Parathyroid adenoma (tissue), 2 donors: ENCODE measurements at regions not wholly inside any gene's neighbourhood (a gene's known extent, or its start where the extent isn't known, plus 50 kb on each side); places are given as distances from the start of the nearest gene placed in this dataset.

Source experiments
- H2AFZ ChIP-seq: fragments of 300-600 bp; sonication (generic); one replicate; pipeline ENCODE4 v1.7.0; 2017; ENCODE audit warnings: antibody characterized with exemption, mild to moderate bottlenecking
- H3K27ac ChIP-seq: fragments of 300-600 bp; sonication (generic); one replicate; pipeline ENCODE4 v1.7.0; 2017
- H3K27me3 ChIP-seq: fragments of 300-600 bp; sonication (generic); one replicate; pipeline ENCODE4 v1.7.0; 2017; ENCODE audit warnings: low read length; ENCODE audit not compliant: control insufficient read depth, insufficient read depth
- H3K36me3 ChIP-seq: fragments of 300-600 bp; sonication (generic); one replicate; pipeline ENCODE4 v1.7.0; 2017; ENCODE audit warnings: low read length; ENCODE audit not compliant: control insufficient read depth, insufficient read depth
- H3K4me1 ChIP-seq: fragments of 300-600 bp; sonication (generic); one replicate; pipeline ENCODE4 v1.7.0; 2017; ENCODE audit warnings: control low read depth
- H3K4me2 ChIP-seq: fragments of 300-600 bp; sonication (generic); one replicate; pipeline ENCODE4 v1.7.0; 2017; ENCODE audit warnings: low read length
- H3K4me3 ChIP-seq: fragments of 300-600 bp; sonication (generic); one replicate; pipeline ENCODE4 v1.7.0; 2017; ENCODE audit warnings: low read depth, low read length
- H3K79me2 ChIP-seq: fragments of 300-600 bp; sonication (generic); one replicate; pipeline ENCODE4 v1.7.0; 2017; ENCODE audit warnings: control low read depth
- H3K9ac ChIP-seq: fragments of 300-600 bp; sonication (generic); one replicate; pipeline ENCODE4 v1.7.0; 2017; ENCODE audit warnings: mild to moderate bottlenecking
- H3K9me3 ChIP-seq: fragments of 300-600 bp; sonication (generic); one replicate; pipeline ENCODE4 v1.7.0; 2017; ENCODE audit warnings: low read length; ENCODE audit not compliant: control insufficient read depth
- TF ChIP-seq, protein P1 (sequence below): fragments of 300-600 bp; sonication (generic); IDR thresholded peaks from one replicate; pipeline ENCODE4 v1.7.0; 2017; ENCODE audit warnings: antibody characterized with exemption, mild to moderate bottlenecking
- donor health status: primary hyperparathyroidism.

DNA sequence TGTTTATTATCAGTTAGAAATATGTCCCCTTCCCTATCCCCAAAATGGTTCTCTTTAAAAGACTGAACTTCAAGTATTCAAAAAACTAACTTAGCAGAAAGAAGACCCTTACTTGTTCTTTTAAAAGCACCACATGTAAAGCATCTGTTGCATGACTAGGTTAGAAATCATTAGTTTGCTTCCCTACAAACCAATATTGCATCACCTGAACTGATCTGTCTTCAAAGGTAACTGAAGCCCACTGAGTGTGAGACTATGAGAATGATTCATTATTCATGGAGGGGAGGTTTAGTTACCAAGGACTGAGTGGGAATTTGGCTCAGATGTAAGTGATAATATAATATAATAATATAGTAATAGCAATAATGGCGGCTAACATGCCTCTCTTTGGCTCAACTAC, 231.7 kb downstream of the SPRY1 start:
- Histone ChIP-seq H2AFZ (no peak overlapping the region), H3K9ac (no peak overlapping the region), H3K9me3 (no peaks in the 10 kb centered on the region), H3K27me3 (no peaks in the 10 kb centered on the region), H3K4me1 (no peaks in the 10 kb centered on the region), H3K4me2 (no peak overlapping the region), H3K36me3 (no peaks in the 10 kb centered on the region), H3K79me2 (no peaks in the 10 kb centered on the region), H3K27ac (no peak overlapping the region), H3K4me3 (no peak overlapping the region)
- TF ChIP-seq, protein P1, sequence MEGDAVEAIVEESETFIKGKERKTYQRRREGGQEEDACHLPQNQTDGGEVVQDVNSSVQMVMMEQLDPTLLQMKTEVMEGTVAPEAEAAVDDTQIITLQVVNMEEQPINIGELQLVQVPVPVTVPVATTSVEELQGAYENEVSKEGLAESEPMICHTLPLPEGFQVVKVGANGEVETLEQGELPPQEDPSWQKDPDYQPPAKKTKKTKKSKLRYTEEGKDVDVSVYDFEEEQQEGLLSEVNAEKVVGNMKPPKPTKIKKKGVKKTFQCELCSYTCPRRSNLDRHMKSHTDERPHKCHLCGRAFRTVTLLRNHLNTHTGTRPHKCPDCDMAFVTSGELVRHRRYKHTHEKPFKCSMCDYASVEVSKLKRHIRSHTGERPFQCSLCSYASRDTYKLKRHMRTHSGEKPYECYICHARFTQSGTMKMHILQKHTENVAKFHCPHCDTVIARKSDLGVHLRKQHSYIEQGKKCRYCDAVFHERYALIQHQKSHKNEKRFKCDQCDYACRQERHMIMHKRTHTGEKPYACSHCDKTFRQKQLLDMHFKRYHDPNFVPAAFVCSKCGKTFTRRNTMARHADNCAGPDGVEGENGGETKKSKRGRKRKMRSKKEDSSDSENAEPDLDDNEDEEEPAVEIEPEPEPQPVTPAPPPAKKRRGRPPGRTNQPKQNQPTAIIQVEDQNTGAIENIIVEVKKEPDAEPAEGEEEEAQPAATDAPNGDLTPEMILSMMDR, result no peak

DNA sequence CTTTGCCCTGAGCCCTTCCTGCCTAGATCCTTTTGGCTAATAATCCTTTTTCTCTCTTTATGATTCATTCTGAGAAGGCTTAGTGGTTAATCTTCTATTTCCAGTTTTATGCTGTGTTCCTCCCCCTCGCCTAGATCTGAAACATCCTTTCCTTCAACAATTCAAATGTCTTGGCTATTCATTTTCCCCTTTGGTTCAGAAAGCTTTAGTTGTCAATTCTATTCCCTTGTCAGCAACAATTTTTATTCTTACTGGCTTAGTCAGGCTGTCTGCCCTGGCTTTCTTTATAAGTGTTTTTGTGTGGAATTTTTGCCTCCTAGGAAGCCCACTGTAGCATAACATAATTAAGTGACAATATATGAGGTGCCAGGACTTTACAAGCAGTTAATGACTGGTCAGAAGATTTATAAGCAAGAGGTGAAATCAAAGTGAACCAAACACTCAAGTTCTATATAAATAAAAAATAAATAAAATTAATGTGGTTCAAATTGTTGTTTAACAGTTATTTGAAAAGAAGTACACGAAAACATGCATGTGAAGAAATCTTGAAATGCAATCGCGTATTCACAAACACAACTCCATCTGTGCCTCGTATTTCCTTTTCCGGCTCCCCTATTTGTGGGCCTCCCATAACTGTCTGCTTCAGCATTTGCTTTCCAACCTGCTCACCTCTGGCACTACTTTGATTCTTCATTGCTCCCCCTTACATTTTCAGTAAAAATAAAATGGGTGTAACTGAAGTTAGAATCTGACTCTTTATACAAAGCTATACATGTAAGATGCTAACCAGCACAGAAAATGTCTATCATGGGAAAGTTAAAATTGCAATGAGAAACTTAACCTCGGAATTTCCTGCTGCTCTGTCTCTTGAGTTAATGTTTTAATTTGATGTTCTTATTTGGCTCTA, 235.4 kb downstream of the SPRY1 start:
- Histone ChIP-seq H3K36me3 (no peaks in the 10 kb centered on the region), H3K27me3 (no peaks in the 10 kb centered on the region), H3K9ac (no peak overlapping the region), H3K9me3 (no peaks in the 10 kb centered on the region), H3K4me2 (no peak overlapping the region), H3K27ac (no peak overlapping the region), H3K4me3 (no peak overlapping the region), H2AFZ (no peak overlapping the region), H3K79me2 (no peaks in the 10 kb centered on the region), H3K4me1 (no peaks in the 10 kb centered on the region)
- TF ChIP-seq, protein P1, result no peak

DNA sequence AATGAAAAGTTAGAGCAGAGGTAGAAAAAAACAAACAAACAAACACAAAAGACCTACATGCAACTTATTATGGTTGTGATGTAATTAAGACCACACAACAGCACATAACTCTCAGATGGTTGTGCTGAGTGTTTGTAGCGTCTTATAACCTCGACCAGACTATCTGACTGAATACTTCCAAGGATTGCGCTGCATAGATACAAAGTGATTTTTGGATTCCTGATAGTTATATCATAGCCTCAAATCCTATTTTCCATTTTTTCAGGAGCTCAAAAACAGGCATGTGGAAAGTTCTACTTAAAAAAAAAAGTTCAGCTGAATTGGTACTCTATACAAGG, 236.1 kb downstream of the SPRY1 start:
- TF ChIP-seq, protein P1, result no peak
- H2AFZ ChIP-seq, result no peak overlapping the region

DNA sequence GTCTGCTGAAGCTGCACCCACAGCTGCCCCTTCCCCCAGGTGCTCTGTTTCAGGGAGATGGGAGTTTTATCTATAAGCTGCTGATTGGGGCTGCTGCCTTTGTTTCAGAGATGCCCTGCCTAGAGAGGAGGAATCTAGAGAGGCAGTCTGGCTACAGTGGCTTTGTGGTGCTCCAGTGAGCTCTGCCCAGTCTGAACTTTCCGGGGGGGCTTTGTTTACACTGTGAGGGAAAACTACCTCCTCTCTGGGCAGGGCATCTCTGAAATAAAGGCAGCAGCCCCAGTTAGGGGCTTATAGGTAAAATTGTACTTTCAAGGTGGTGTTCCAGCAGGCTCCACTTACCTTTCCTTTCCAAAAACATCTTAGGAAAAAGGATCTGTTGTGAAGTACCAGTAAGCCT, 242.2 kb downstream of the SPRY1 start:
- Histone ChIP-seq H3K9ac (no peak overlapping the region), H3K4me2 (no peak overlapping the region), H3K4me3 (no peak overlapping the region), H2AFZ (no peak overlapping the region), H3K27me3 (no peaks in the 10 kb centered on the region), H3K4me1 (no peaks in the 10 kb centered on the region), H3K9me3 (no peaks in the 10 kb centered on the region), H3K36me3 (no peaks in the 10 kb centered on the region), H3K79me2 (no peaks in the 10 kb centered on the region), H3K27ac (no peak overlapping the region)
- TF ChIP-seq, protein P1, result no peak

More for the DNA sequence above, 236.1 kb downstream of the SPRY1 start:
- Histone ChIP-seq H3K27ac (no peak overlapping the region), H3K4me2 (no peak overlapping the region), H3K9me3 (no peaks in the 10 kb centered on the region), H3K36me3 (no peaks in the 10 kb centered on the region), H3K9ac (no peak overlapping the region), H3K27me3 (no peaks in the 10 kb centered on the region), H3K79me2 (no peaks in the 10 kb centered on the region), H3K4me3 (no peak overlapping the region), H3K4me1 (no peaks in the 10 kb centered on the region)

DNA sequence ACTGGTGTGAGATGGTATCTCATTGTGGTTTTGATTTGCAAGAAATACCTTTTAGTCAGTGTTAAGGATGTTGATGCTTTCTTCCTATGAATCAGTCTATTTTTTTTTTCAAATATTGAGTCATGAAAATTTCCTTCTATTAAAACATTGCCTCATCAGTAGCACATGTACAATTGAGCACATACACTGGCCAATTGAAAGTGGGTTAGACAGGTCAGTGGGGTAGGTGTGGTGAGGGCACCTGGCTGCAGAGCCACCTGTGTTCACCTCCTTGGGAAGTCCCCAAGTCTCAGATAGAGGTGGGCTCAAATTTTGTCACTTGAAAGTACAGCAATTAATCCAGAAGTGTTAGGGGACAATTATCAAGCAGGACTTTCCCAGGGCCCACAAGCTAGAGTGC, 243.7 kb downstream of the SPRY1 start:
- H3K27ac ChIP-seq, result no peak overlapping the region
- H3K27me3 ChIP-seq, result no peaks in the 10 kb centered on the region
- no peak overlapping the region for H3K4me3 ChIP-seq
- H3K9ac ChIP-seq, result no peak overlapping the region
- no peaks in the 10 kb centered on the region for H3K9me3 ChIP-seq
- TF ChIP-seq, protein P1, result no peak
- no peaks in the 10 kb centered on the region for H3K79me2 ChIP-seq
- H3K4me2 ChIP-seq, result no peak overlapping the region
- H2AFZ ChIP-seq, result no peak overlapping the region
- H3K36me3 ChIP-seq, result no peaks in the 10 kb centered on the region
- H3K4me1 ChIP-seq, result no peaks in the 10 kb centered on the region
